NB4 (cell line): ENCODE measurements at regions not wholly inside any gene's neighbourhood (a gene's known extent, or its start where the extent isn't known, plus 50 kb on each side); places are given as distances from the start of the nearest gene placed in this dataset.

Experiments used
- DNase-seq: peaks from one replicate; pipeline ENCODE4 v3.0.0; 2010; ENCODE audit warnings: low read depth
- H3K4me3 ChIP-seq: one replicate; pipeline ENCODE4 v1.5.1; 2011; ENCODE audit warnings: mild to moderate bottlenecking, low read depth, low read length, moderate library complexity
- CTCF ChIP-seq: IDR thresholded peaks from one replicate; pipeline ENCODE4 v1.5.1; 2012; ENCODE audit warnings: low read depth, low read length
- MYC ChIP-seq: IDR thresholded peaks from 2 replicates; pipeline ENCODE4 v1.6.1; 2011; ENCODE audit warnings: low read depth, low read length
- POLR2A ChIP-seq: IDR thresholded peaks from 2 replicates; pipeline ENCODE4 v1.6.1; 2011; ENCODE audit warnings: mild to moderate bottlenecking; ENCODE audit not compliant: insufficient read length; ENCODE audit errors: extremely low read depth
- TF ChIP-seq, protein P1 (sequence below): IDR thresholded peaks from 2 replicates; pipeline ENCODE4 v1.6.1; 2011; ENCODE audit warnings: low read depth, low read length

DNA sequence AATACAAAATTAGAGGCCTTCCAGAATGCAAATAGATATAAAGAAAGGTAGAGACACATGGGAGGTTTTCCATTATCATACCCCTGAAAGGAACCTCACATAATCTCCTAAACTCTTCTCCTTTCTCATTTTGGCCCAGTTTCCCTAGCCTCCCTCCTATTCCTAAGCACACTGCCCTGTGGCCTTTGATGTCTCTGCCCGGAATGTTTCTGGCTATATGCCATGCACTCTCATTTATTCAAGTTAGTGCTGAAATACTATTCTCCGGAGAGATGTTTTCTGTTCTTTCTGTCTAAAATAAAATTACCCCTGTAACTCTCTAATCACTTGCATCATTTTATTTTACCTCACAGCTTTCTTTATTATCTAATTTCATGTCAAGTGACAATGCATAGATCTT, 1287.7 kb downstream of the SLITRK5 start:
- TF ChIP-seq MYC (no peak), POLR2A (no peak), CTCF (no peak)
- TF ChIP-seq, protein P1, sequence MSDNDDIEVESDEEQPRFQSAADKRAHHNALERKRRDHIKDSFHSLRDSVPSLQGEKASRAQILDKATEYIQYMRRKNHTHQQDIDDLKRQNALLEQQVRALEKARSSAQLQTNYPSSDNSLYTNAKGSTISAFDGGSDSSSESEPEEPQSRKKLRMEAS: no peak
- DNase-seq: no peak
- H3K4me3 ChIP-seq: no peak overlapping the region

DNA sequence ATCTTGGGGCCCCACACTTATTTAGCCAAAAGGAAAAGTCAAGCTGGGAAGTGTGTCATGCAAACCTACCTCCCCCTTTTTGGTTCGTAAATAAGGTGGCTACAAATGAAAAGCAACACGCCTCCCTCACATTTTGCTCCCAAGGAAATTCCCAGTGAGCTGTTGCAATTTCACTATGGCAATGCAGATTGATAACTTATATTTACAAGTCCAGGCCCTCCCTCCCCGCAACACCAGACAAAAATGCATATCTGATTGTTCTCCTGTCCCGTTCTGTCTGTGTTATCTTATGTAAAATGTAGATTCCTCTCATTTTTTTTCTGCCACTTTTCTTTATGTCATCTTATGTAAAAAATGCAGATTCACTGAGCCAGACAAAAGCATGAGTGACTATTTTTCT, 1305.3 kb downstream of the SLITRK5 start:
- H3K4me3 ChIP-seq: no peak overlapping the region
- TF ChIP-seq MYC (no peak), POLR2A (no peak), CTCF (no peak)
- TF ChIP-seq, protein P1: no peak
- no peak for DNase-seq

DNA sequence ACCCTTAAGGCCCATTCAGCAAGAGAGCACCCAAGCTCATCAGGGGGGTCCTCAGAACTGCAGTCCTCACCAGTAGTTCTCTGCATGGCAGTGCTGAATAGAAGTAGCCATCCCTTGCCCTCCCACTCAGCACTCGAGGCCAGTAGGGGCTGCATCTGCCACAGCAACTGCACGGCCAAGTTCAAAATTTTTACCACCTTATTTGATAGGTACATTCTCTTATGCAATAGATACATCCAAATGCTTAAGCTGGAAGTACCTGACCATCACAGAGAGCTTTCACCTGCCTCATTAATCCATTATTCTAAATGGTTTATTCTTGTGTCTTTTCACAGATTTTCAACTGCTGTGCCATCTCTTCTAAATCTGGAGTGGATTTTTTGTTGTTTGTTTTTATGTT, 1307.4 kb downstream of the SLITRK5 start:
- no peak for TF ChIP-seq CTCF
- TF ChIP-seq, protein P1: no peak
- no peak for TF ChIP-seq POLR2A
- no peak for TF ChIP-seq MYC
- no peak for DNase-seq
- no peak overlapping the region for H3K4me3 ChIP-seq

GRCh38 chr13:88979465-88980175, 1308.4 kb downstream of the SLITRK5 start:
- H3K4me3 ChIP-seq: no peak overlapping the region
- TF ChIP-seq MYC: no peak
- peak; percentile 22 for DNase-seq

GRCh38 chr13:89003656-89004055, 1332.5 kb downstream of the SLITRK5 start:
- TF ChIP-seq CTCF (no peak), MYC (no peak), POLR2A (no peak)
- TF ChIP-seq, protein P1: no peak
- DNase-seq: no peak
- no peak overlapping the region for H3K4me3 ChIP-seq

DNA sequence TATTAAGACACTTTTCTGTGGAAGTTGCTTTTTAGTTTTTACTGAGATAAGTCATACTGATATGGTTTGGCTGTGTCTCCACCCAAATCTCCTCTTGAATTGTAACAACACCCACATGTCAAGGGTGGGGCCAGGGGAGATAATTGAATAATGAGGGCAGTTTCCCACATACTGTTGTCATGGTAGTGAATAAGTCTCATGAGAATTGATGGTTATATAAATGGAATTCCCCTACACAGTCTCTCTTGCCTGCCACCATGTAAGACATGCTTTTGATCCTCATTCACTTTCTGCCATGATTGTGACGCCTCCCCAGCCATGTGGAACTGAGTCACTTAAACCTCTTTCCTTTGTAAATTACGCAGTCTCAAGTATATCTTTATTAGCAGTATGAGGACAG, 1340.4 kb downstream of the SLITRK5 start:
- no peak for DNase-seq
- TF ChIP-seq POLR2A (no peak), CTCF (no peak), MYC (no peak)
- TF ChIP-seq, protein P1: no peak
- H3K4me3 ChIP-seq: no peak overlapping the region
